ENCODE measurements at regions not wholly inside any gene's neighbourhood (a gene's known extent, or its start where the extent isn't known, plus 50 kb on each side); places are given as distances from the start of the nearest gene placed in this dataset.

GRCh38 chr1:99580451-99580850, 65.5 kb upstream of the PALMD start:
- H3K4me2 ChIP-seq (ENCODE audit: insufficient read depth, low read length, poor library complexity, severe bottlenecking) = no peak overlapping the region
- H4K91ac ChIP-seq (ENCODE audit: low read depth, low read length, poor library complexity) = no peak overlapping the region
- H3K79me1 ChIP-seq (ENCODE audit: low read depth, low read length) = no peaks in the 10 kb centered on the region
- H3K27me3 ChIP-seq (ENCODE audit: control insufficient read depth in 3 of 3, insufficient read depth in 3 of 3, low read depth in 1 of 3, low read length in 3 of 3) = no peaks in the 10 kb centered on the region
- no peaks in the 10 kb centered on the region for H3K9me3 ChIP-seq (replicated peaks in 1 of 2; ENCODE audit: control insufficient read depth in 2 of 2, insufficient read depth in 1 of 2, low read depth in 1 of 2, low read length in 2 of 2)
- H3K36me3 ChIP-seq (replicated peaks in 1 of 2; ENCODE audit: control insufficient read depth in 2 of 2, insufficient read depth in 2 of 2, low read length in 2 of 2) = no peaks in the 10 kb centered on the region
- no peak overlapping the region for H2AK5ac ChIP-seq (ENCODE audit: low read depth, low read length)
- no peak overlapping the region for H2BK12ac ChIP-seq (ENCODE audit: low read length)
- WGBS, 2 donors (ENCODE audit: extremely low coverage in 2 of 2, insufficient read length in 2 of 2, insufficient replicate concordance in 1 of 2) = no CpG with 5 or more reads among the region's 6 CpGs
- H3K18ac ChIP-seq (ENCODE audit: low read length) = no peak overlapping the region
- no peak overlapping the region for H3K27ac ChIP-seq (replicated peaks; ENCODE audit: low read length)
- no peak overlapping the region for H2BK15ac ChIP-seq (ENCODE audit: low read length)
- no peak overlapping the region for H3K4ac ChIP-seq (ENCODE audit: low read length)
- no peak overlapping the region for H3K14ac ChIP-seq (ENCODE audit: low read length)
- no peak for DNase-seq (ENCODE audit: low spot score)
- H2AFZ ChIP-seq (ENCODE audit: low read length) = no peak overlapping the region
- H3K4me1 ChIP-seq (ENCODE audit: control insufficient read depth in 2 of 2, insufficient read depth in 1 of 2, low read depth in 1 of 2, low read length in 2 of 2) = peaks cover 0 to 4% of the 10 kb centered on the region in 2 donors
- no peak overlapping the region for H3K9ac ChIP-seq (ENCODE audit: low read depth, low read length, poor library complexity)
- no peak overlapping the region for H3K4me3 ChIP-seq (ENCODE audit: low read length in 2 of 2)
- H2BK120ac ChIP-seq (ENCODE audit: low read depth, low read length) = no peak overlapping the region
- H2BK5ac ChIP-seq (ENCODE audit: low read length) = no peak overlapping the region
- no peak overlapping the region for H3K23ac ChIP-seq (ENCODE audit: low read depth, low read length, poor library complexity)
- no peak overlapping the region for H4K8ac ChIP-seq (ENCODE audit: low read depth, low read length)

DNA sequence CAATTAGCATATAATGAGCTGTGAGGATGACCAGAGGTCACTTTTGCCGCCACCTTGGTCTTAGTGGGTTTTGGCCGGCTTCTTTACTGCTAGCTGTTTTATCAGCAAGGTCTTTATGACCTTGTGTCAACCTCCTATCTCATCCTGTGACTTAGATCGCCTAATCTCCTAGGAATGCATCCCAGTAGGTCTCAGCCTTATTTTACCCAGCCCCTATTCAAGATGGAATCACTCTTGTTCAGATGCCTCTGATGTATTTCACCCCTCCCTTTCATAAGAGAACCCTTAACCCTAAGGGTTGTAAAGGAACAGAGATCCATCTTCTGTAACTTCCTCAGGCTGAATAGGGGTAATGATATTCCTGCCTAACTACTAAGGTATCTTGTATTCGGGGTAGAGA, 58.9 kb upstream of the PALMD start:
- Histone ChIP-seq H3K27me3 (ENCODE audit: control insufficient read depth in 3 of 3, insufficient read depth in 3 of 3, low read depth in 1 of 3, low read length in 3 of 3) (no peaks in the 10 kb centered on the region), H3K79me1 (ENCODE audit: low read depth, low read length) (no peaks in the 10 kb centered on the region), H2BK12ac (ENCODE audit: low read length) (no peak overlapping the region), H3K4me3 (ENCODE audit: low read length in 2 of 2) (no peak overlapping the region), H2BK120ac (ENCODE audit: low read depth, low read length) (no peak overlapping the region), H2BK15ac (ENCODE audit: low read length) (no peak overlapping the region), H3K14ac (ENCODE audit: low read length) (no peak overlapping the region), H2AK5ac (ENCODE audit: low read depth, low read length) (no peak overlapping the region), H3K4me1 (ENCODE audit: control insufficient read depth in 2 of 2, insufficient read depth in 1 of 2, low read depth in 1 of 2, low read length in 2 of 2) (no peaks in the 10 kb centered on the region), H2BK5ac (ENCODE audit: low read length) (no peak overlapping the region), H3K36me3 (replicated peaks in 1 of 2; ENCODE audit: control insufficient read depth in 2 of 2, insufficient read depth in 2 of 2, low read length in 2 of 2) (no peaks in the 10 kb centered on the region), H4K8ac (ENCODE audit: low read depth, low read length) (no peak overlapping the region), H3K23ac (ENCODE audit: low read depth, low read length, poor library complexity) (no peak overlapping the region), H3K18ac (ENCODE audit: low read length) (no peak overlapping the region), H3K4ac (ENCODE audit: low read length) (no peak overlapping the region), H3K9ac (ENCODE audit: low read depth, low read length, poor library complexity) (no peak overlapping the region), H4K91ac (ENCODE audit: low read depth, low read length, poor library complexity) (no peak overlapping the region), H3K9me3 (replicated peaks in 1 of 2; ENCODE audit: control insufficient read depth in 2 of 2, insufficient read depth in 1 of 2, low read depth in 1 of 2, low read length in 2 of 2) (no peaks in the 10 kb centered on the region), H3K27ac (replicated peaks; ENCODE audit: low read length) (no peak overlapping the region), H3K4me2 (ENCODE audit: insufficient read depth, low read length, poor library complexity, severe bottlenecking) (no peak overlapping the region), H2AFZ (ENCODE audit: low read length) (no peak overlapping the region)
- DNase-seq (ENCODE audit: low spot score) = no peak
- WGBS, 2 donors (ENCODE audit: extremely low coverage in 2 of 2, insufficient read length in 2 of 2, insufficient replicate concordance in 1 of 2) = no CpG with 5 or more reads among the region's 4 CpGs

DNA sequence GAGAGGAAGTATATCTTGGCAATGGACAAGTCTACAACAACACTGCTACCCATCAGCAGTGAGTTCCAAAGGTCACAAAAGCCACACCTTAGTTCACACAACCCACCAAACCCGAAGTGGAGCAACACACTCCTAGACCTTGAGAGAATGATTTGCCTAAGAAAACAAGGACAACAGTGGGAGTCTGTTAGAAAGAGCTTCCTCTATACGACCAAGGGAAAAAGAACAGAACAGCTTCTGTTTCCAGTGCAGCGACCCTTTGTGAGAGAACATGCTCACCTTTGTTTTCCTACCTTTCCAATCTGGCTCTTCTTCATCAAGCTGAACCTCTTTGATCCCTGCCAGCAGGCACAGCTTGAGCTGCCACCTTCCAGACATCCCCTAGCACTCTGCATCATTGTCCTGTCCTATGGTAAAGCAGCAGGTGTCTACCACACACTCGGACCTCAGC, 56.7 kb upstream of the PALMD start:
- no peak overlapping the region for H2BK120ac ChIP-seq (ENCODE audit: low read depth, low read length)
- H3K23ac ChIP-seq (ENCODE audit: low read depth, low read length, poor library complexity) = no peak overlapping the region
- H3K4ac ChIP-seq (ENCODE audit: low read length) = no peak overlapping the region
- H3K4me1 ChIP-seq (ENCODE audit: control insufficient read depth in 2 of 2, insufficient read depth in 1 of 2, low read depth in 1 of 2, low read length in 2 of 2) = no peaks in the 10 kb centered on the region
- peak overlapping the region; percentile 4 for H2AFZ ChIP-seq (ENCODE audit: low read length)
- no peaks in the 10 kb centered on the region for H3K9me3 ChIP-seq (replicated peaks in 1 of 2; ENCODE audit: control insufficient read depth in 2 of 2, insufficient read depth in 1 of 2, low read depth in 1 of 2, low read length in 2 of 2)
- no peak overlapping the region for H2BK12ac ChIP-seq (ENCODE audit: low read length)
- no peaks in the 10 kb centered on the region for H3K27me3 ChIP-seq (ENCODE audit: control insufficient read depth in 3 of 3, insufficient read depth in 3 of 3, low read depth in 1 of 3, low read length in 3 of 3)
- WGBS, 2 donors (ENCODE audit: extremely low coverage in 2 of 2, insufficient read length in 2 of 2, insufficient replicate concordance in 1 of 2) = no CpG with 5 or more reads among the region's 4 CpGs
- no peak overlapping the region for H2BK5ac ChIP-seq (ENCODE audit: low read length)
- H3K4me3 ChIP-seq (ENCODE audit: low read length in 2 of 2) = no peak overlapping the region
- H2AK5ac ChIP-seq (ENCODE audit: low read depth, low read length) = no peak overlapping the region
- H3K79me1 ChIP-seq (ENCODE audit: low read depth, low read length) = no peaks in the 10 kb centered on the region
- H3K4me2 ChIP-seq (ENCODE audit: insufficient read depth, low read length, poor library complexity, severe bottlenecking) = no peak overlapping the region
- H3K14ac ChIP-seq (ENCODE audit: low read length) = no peak overlapping the region
- H3K9ac ChIP-seq (ENCODE audit: low read depth, low read length, poor library complexity) = no peak overlapping the region
- no peak overlapping the region for H4K91ac ChIP-seq (ENCODE audit: low read depth, low read length, poor library complexity)
- no peak overlapping the region for H2BK15ac ChIP-seq (ENCODE audit: low read length)
- no peak for DNase-seq (ENCODE audit: low spot score)
- H4K8ac ChIP-seq (ENCODE audit: low read depth, low read length) = no peak overlapping the region
- no peak overlapping the region for H3K27ac ChIP-seq (replicated peaks; ENCODE audit: low read length)
- H3K18ac ChIP-seq (ENCODE audit: low read length) = no peak overlapping the region
- no peaks in the 10 kb centered on the region for H3K36me3 ChIP-seq (replicated peaks in 1 of 2; ENCODE audit: control insufficient read depth in 2 of 2, insufficient read depth in 2 of 2, low read length in 2 of 2)

DNA sequence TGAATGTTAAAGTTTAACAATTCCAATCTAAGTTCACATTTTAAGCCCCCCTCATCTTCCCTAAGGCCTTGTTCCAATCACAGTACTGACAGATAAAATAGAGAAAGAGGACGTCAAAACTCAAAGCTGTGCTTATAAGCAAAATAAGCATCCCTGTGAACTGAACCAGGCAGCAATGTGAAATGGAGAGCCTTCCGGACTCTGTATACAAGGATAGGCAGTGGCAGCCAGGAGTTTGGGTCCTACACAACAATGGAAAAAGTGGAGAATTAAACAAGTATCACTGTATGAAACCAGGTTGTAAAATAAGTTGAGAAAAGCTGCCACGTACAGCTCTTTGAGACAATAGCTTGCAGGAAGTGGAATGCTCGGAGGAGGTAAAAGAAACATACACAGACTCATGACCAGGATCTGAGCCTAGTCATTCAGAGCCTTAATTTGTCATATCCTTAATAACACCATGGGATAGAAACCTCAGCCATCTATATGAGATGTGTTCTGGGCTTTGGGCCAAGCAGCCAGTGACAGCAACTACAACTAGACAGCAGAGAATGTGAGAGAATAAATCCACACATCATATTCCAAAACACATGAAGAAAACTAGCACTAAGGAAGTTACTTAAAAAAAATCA, 55.2 kb upstream of the PALMD start:
- no peak overlapping the region for H3K23ac ChIP-seq (ENCODE audit: low read depth, low read length, poor library complexity)
- peaks cover 0 to 6% of the 10 kb centered on the region in 2 donors for H3K9me3 ChIP-seq (replicated peaks in 1 of 2; ENCODE audit: control insufficient read depth in 2 of 2, insufficient read depth in 1 of 2, low read depth in 1 of 2, low read length in 2 of 2)
- no peak overlapping the region for H4K91ac ChIP-seq (ENCODE audit: low read depth, low read length, poor library complexity)
- no peak overlapping the region for H3K4me3 ChIP-seq (ENCODE audit: low read length in 2 of 2)
- H3K36me3 ChIP-seq (replicated peaks in 1 of 2; ENCODE audit: control insufficient read depth in 2 of 2, insufficient read depth in 2 of 2, low read length in 2 of 2) = no peaks in the 10 kb centered on the region
- no peaks in the 10 kb centered on the region for H3K27me3 ChIP-seq (ENCODE audit: control insufficient read depth in 3 of 3, insufficient read depth in 3 of 3, low read depth in 1 of 3, low read length in 3 of 3)
- no peak for DNase-seq (ENCODE audit: low spot score)
- H2BK15ac ChIP-seq (ENCODE audit: low read length) = no peak overlapping the region
- H3K14ac ChIP-seq (ENCODE audit: low read length) = no peak overlapping the region
- no peak overlapping the region for H2AK5ac ChIP-seq (ENCODE audit: low read depth, low read length)
- WGBS, 2 donors (ENCODE audit: extremely low coverage in 2 of 2, insufficient read length in 2 of 2, insufficient replicate concordance in 1 of 2) = no CpG with 5 or more reads among the region's 4 CpGs
- H2AFZ ChIP-seq (ENCODE audit: low read length) = peak overlapping the region; percentile 40
- no peak overlapping the region for H2BK5ac ChIP-seq (ENCODE audit: low read length)
- no peak overlapping the region for H3K18ac ChIP-seq (ENCODE audit: low read length)
- H2BK12ac ChIP-seq (ENCODE audit: low read length) = no peak overlapping the region
- H3K79me1 ChIP-seq (ENCODE audit: low read depth, low read length) = no peaks in the 10 kb centered on the region
- no peaks in the 10 kb centered on the region for H3K4me1 ChIP-seq (ENCODE audit: control insufficient read depth in 2 of 2, insufficient read depth in 1 of 2, low read depth in 1 of 2, low read length in 2 of 2)
- H3K9ac ChIP-seq (ENCODE audit: low read depth, low read length, poor library complexity) = no peak overlapping the region
- H3K4me2 ChIP-seq (ENCODE audit: insufficient read depth, low read length, poor library complexity, severe bottlenecking) = no peak overlapping the region
- H3K4ac ChIP-seq (ENCODE audit: low read length) = no peak overlapping the region
- H4K8ac ChIP-seq (ENCODE audit: low read depth, low read length) = no peak overlapping the region
- H2BK120ac ChIP-seq (ENCODE audit: low read depth, low read length) = no peak overlapping the region
- H3K27ac ChIP-seq (replicated peaks; ENCODE audit: low read length) = no peak overlapping the region

All from neuronal stem cell (in vitro differentiated cells).